Glutamatergic neuron (in vitro differentiated cells): ENCODE measurements at regions not wholly inside any gene's neighbourhood (a gene's known extent, or its start where the extent isn't known, plus 50 kb on each side); places are given as distances from the start of the nearest gene placed in this dataset.
"Not testable (repeated sequence)": the region's sequence is repeated elsewhere in the genome, so short reads cannot be mapped to it uniquely, and the experiment has no call there.

ENCODE experiments used
- DNase-seq: peaks from one replicate; pipeline ENCODE4 v3.0.0; 2022
- H3K27ac Mint-ChIP-seq: one replicate; pipeline ENCODE4 v1.8.0; 2020; ENCODE audit warnings: mild to moderate bottlenecking, mixed read lengths, inconsistent platforms; ENCODE audit not compliant: unreplicated experiment
- H3K27me3 Mint-ChIP-seq: one replicate; pipeline ENCODE4 v1.8.0; 2020; ENCODE audit warnings: mild to moderate bottlenecking, moderate library complexity, mixed read lengths, inconsistent platforms; ENCODE audit not compliant: unreplicated experiment
- H3K36me3 Mint-ChIP-seq: one replicate; pipeline ENCODE4 v1.8.0; 2020; ENCODE audit warnings: mild to moderate bottlenecking, mixed read lengths, inconsistent platforms; ENCODE audit not compliant: unreplicated experiment
- H3K4me1 Mint-ChIP-seq: one replicate; pipeline ENCODE4 v1.8.0; 2020; ENCODE audit warnings: mild to moderate bottlenecking, low read depth, mixed read lengths, inconsistent platforms; ENCODE audit not compliant: unreplicated experiment
- H3K4me3 Mint-ChIP-seq: one replicate; pipeline ENCODE4 v1.8.0; 2020; ENCODE audit warnings: mild to moderate bottlenecking, mixed read lengths, inconsistent platforms; ENCODE audit not compliant: unreplicated experiment
- H3K9me3 Mint-ChIP-seq: one replicate; pipeline ENCODE4 v1.8.0; 2020; ENCODE audit warnings: mild to moderate bottlenecking, moderate library complexity, mixed read lengths, inconsistent platforms; ENCODE audit not compliant: unreplicated experiment
- TF ChIP-seq, protein P1 (sequence below): fragments of 200-600 bp; sonication (generic); IDR thresholded peaks from one replicate; pipeline ENCODE4 v1.5.0; 2021; ENCODE audit not compliant: partially characterized antibody, unreplicated experiment

DNA sequence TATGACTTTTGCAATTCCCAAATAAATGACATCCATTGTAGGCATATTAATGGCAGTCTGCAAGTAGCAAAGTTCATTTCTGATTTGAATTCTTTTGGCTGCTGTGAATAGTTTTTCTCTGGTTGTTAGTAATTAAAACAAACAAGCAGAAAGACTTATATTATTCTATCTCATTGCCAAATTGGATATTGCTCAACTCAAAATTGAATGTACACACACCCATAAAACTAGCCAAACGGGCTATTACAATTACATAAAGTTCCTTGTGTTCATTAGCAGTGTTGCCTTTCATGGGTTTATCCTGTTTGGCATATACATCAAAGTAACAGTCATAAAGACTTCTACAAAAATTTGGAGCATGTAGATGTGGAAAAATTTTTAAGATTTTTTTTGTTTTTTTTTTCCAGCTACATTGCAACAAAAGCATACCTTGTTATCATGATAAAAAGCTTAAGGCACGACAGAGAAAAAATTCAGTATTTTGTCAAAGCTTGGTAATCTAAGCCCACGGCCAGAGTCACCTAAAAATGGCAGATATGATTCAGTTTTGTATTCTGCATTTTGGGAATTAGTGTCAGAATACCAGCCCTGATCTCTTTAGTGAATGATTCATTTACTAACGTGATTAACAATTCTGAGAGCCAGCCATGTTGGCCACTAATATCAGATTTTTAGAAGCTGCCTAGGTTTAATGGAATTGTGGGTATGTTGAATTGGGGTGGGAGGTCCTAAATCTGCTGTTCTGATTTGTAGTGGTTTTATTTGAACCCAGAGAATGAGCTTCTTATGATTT lies 108.4 kb downstream of the KLF5 start:
- Mint-ChIP-seq H3K36me3 (no peaks in the 10 kb centered on the region), H3K4me3 (no peak overlapping the region), H3K9me3 (no peaks in the 10 kb centered on the region), H3K27ac (no peak overlapping the region), H3K4me1 (no peaks in the 10 kb centered on the region), H3K27me3 (no peaks in the 10 kb centered on the region)
- TF ChIP-seq, protein P1, sequence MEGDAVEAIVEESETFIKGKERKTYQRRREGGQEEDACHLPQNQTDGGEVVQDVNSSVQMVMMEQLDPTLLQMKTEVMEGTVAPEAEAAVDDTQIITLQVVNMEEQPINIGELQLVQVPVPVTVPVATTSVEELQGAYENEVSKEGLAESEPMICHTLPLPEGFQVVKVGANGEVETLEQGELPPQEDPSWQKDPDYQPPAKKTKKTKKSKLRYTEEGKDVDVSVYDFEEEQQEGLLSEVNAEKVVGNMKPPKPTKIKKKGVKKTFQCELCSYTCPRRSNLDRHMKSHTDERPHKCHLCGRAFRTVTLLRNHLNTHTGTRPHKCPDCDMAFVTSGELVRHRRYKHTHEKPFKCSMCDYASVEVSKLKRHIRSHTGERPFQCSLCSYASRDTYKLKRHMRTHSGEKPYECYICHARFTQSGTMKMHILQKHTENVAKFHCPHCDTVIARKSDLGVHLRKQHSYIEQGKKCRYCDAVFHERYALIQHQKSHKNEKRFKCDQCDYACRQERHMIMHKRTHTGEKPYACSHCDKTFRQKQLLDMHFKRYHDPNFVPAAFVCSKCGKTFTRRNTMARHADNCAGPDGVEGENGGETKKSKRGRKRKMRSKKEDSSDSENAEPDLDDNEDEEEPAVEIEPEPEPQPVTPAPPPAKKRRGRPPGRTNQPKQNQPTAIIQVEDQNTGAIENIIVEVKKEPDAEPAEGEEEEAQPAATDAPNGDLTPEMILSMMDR, result no peak
- DNase-seq, result no peak

GRCh38 chr13:73166204-73166603 lies 107.4 kb downstream of the KLF5 start:
- H3K27me3 Mint-ChIP-seq, result no peaks in the 10 kb centered on the region
- peaks cover 2% of the 10 kb centered on the region for H3K9me3 Mint-ChIP-seq
- H3K36me3 Mint-ChIP-seq, result no peaks in the 10 kb centered on the region
- H3K4me1 Mint-ChIP-seq, result no peaks in the 10 kb centered on the region
- no peak overlapping the region for H3K27ac Mint-ChIP-seq
- H3K4me3 Mint-ChIP-seq, result no peak overlapping the region
- TF ChIP-seq, protein P1, result no peak
- no peak for DNase-seq

GRCh38 chr13:73162912-73163911 lies 104.4 kb downstream of the KLF5 start:
- H3K27ac Mint-ChIP-seq, result no peak overlapping the region
- H3K4me3 Mint-ChIP-seq, result no peak overlapping the region
- H3K4me1 Mint-ChIP-seq, result no peaks in the 10 kb centered on the region
- no peaks in the 10 kb centered on the region for H3K36me3 Mint-ChIP-seq
- TF ChIP-seq, protein P1, result no peak
- DNase-seq, result no peak
- peaks cover 2% of the 10 kb centered on the region for H3K9me3 Mint-ChIP-seq
- H3K27me3 Mint-ChIP-seq, result no peaks in the 10 kb centered on the region

DNA sequence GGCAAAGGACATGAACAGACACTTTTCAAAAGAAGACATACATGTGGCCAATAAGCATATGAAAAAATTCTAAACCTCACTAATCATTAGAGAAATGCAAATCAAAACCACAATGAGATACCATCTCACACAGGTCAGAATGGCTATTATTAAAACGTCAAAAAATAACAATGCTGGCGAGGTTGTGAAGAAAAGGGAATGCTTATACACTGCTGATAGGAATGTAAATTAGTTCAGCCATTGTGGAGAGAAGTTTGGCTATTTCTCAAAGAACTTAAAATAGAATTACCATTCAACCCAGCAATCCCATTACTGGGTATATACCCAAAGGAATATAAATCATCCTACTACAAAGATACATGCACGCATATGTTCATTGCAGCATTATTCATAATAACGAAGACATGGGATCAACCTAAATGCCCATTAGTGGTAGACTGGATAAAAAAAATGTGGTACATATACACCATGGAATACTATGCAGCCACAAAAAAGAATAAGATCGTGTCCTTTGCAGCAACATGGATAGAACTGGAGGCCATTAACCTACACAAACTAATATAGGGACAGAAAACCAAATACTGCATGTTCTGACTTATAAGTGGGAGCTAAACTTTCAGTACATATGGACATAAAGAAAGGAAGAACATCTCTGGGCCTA lies 101.7 kb downstream of the KLF5 start:
- not testable (repeated sequence) for H3K4me3 Mint-ChIP-seq, H3K27ac Mint-ChIP-seq, H3K9me3 Mint-ChIP-seq, H3K4me1 Mint-ChIP-seq, DNase-seq, H3K27me3 Mint-ChIP-seq, H3K36me3 Mint-ChIP-seq

GRCh38 chr13:73158851-73159250 lies 100.0 kb downstream of the KLF5 start:
- TF ChIP-seq, protein P1, result no peak
- Mint-ChIP-seq H3K4me3 (no peak overlapping the region), H3K27ac (no peak overlapping the region)

More at GRCh38 chr13:73158851-73159250, 100.0 kb downstream of the KLF5 start:
- Mint-ChIP-seq H3K4me1 (peaks cover 4% of the 10 kb centered on the region), H3K36me3 (no peaks in the 10 kb centered on the region), H3K27me3 (peaks cover 2% of the 10 kb centered on the region), H3K9me3 (peaks cover 2% of the 10 kb centered on the region)
- DNase-seq, result no peak
